Parathyroid adenoma (tissue), 2 donors: ENCODE measurements at regions not wholly inside any gene's neighbourhood (a gene's known extent, or its start where the extent isn't known, plus 50 kb on each side); places are given as distances from the start of the nearest gene placed in this dataset.

Source experiments
- H2AFZ ChIP-seq: fragments of 300-600 bp; sonication (generic); one replicate; pipeline ENCODE4 v1.7.0; 2017; ENCODE audit warnings: antibody characterized with exemption, mild to moderate bottlenecking
- H3K27ac ChIP-seq: fragments of 300-600 bp; sonication (generic); one replicate; pipeline ENCODE4 v1.7.0; 2017
- H3K27me3 ChIP-seq: fragments of 300-600 bp; sonication (generic); one replicate; pipeline ENCODE4 v1.7.0; 2017; ENCODE audit warnings: low read length; ENCODE audit not compliant: control insufficient read depth, insufficient read depth
- H3K36me3 ChIP-seq: fragments of 300-600 bp; sonication (generic); one replicate; pipeline ENCODE4 v1.7.0; 2017; ENCODE audit warnings: low read length; ENCODE audit not compliant: control insufficient read depth, insufficient read depth
- H3K4me1 ChIP-seq: fragments of 300-600 bp; sonication (generic); one replicate; pipeline ENCODE4 v1.7.0; 2017; ENCODE audit warnings: control low read depth
- H3K4me2 ChIP-seq: fragments of 300-600 bp; sonication (generic); one replicate; pipeline ENCODE4 v1.7.0; 2017; ENCODE audit warnings: low read length
- H3K4me3 ChIP-seq: fragments of 300-600 bp; sonication (generic); one replicate; pipeline ENCODE4 v1.7.0; 2017; ENCODE audit warnings: low read depth, low read length
- H3K79me2 ChIP-seq: fragments of 300-600 bp; sonication (generic); one replicate; pipeline ENCODE4 v1.7.0; 2017; ENCODE audit warnings: control low read depth
- H3K9ac ChIP-seq: fragments of 300-600 bp; sonication (generic); one replicate; pipeline ENCODE4 v1.7.0; 2017; ENCODE audit warnings: mild to moderate bottlenecking
- H3K9me3 ChIP-seq: fragments of 300-600 bp; sonication (generic); one replicate; pipeline ENCODE4 v1.7.0; 2017; ENCODE audit warnings: low read length; ENCODE audit not compliant: control insufficient read depth
- CTCF ChIP-seq: fragments of 300-600 bp; sonication (generic); IDR thresholded peaks from one replicate; pipeline ENCODE4 v1.7.0; 2017; ENCODE audit warnings: antibody characterized with exemption, mild to moderate bottlenecking
- donor health status: primary hyperparathyroidism.

- no peaks in the 10 kb centered on the region for H3K9me3 ChIP-seq
- H2AFZ ChIP-seq: no peak overlapping the region
- H3K4me2 ChIP-seq: no peak overlapping the region
- no peaks in the 10 kb centered on the region for H3K4me1 ChIP-seq
- TF ChIP-seq CTCF: peak; percentile 19
- H3K27me3 ChIP-seq: no peaks in the 10 kb centered on the region
- H3K4me3 ChIP-seq: no peak overlapping the region
- no peaks in the 10 kb centered on the region for H3K79me2 ChIP-seq
- no peak overlapping the region for H3K27ac ChIP-seq
- H3K36me3 ChIP-seq: no peaks in the 10 kb centered on the region
- no peak overlapping the region for H3K9ac ChIP-seq
Observed at GRCh38 chr3:147191795-147192385, 214.5 kb downstream of the ZIC4 start.

GRCh38 chr3:147189016-147189415 is 217.3 kb downstream of the ZIC4 start:
- Histone ChIP-seq H3K27ac (no peak overlapping the region), H3K4me2 (no peak overlapping the region), H3K4me1 (no peaks in the 10 kb centered on the region), H3K79me2 (no peaks in the 10 kb centered on the region), H3K4me3 (no peak overlapping the region), H3K27me3 (no peaks in the 10 kb centered on the region), H3K36me3 (no peaks in the 10 kb centered on the region), H3K9ac (no peak overlapping the region), H3K9me3 (no peaks in the 10 kb centered on the region), H2AFZ (no peak overlapping the region)
- no peak for TF ChIP-seq CTCF

GRCh38 chr3:147187687-147188086 is 218.7 kb downstream of the ZIC4 start:
- H3K9ac ChIP-seq: no peak overlapping the region
- no peak overlapping the region for H3K27ac ChIP-seq
- no peak for TF ChIP-seq CTCF
- H3K9me3 ChIP-seq: no peaks in the 10 kb centered on the region
- no peaks in the 10 kb centered on the region for H3K4me1 ChIP-seq
- H3K79me2 ChIP-seq: no peaks in the 10 kb centered on the region
- no peak overlapping the region for H3K4me2 ChIP-seq
- no peaks in the 10 kb centered on the region for H3K36me3 ChIP-seq
- H3K4me3 ChIP-seq: no peak overlapping the region
- no peak overlapping the region for H2AFZ ChIP-seq
- H3K27me3 ChIP-seq: no peaks in the 10 kb centered on the region

- Histone ChIP-seq H2AFZ (no peak overlapping the region), H3K4me3 (no peak overlapping the region), H3K4me1 (no peaks in the 10 kb centered on the region), H3K36me3 (no peaks in the 10 kb centered on the region), H3K27ac (no peak overlapping the region), H3K4me2 (no peak overlapping the region), H3K9me3 (no peaks in the 10 kb centered on the region), H3K9ac (no peak overlapping the region), H3K79me2 (no peaks in the 10 kb centered on the region), H3K27me3 (no peaks in the 10 kb centered on the region)
- no peak for TF ChIP-seq CTCF
Observed at GRCh38 chr3:147185781-147186180, 220.6 kb downstream of the ZIC4 start.

- Histone ChIP-seq H3K9ac (no peak overlapping the region), H3K4me2 (no peak overlapping the region), H3K27ac (no peak overlapping the region), H2AFZ (no peak overlapping the region), H3K36me3 (no peaks in the 10 kb centered on the region), H3K4me1 (no peaks in the 10 kb centered on the region), H3K9me3 (no peaks in the 10 kb centered on the region), H3K79me2 (no peaks in the 10 kb centered on the region), H3K27me3 (no peaks in the 10 kb centered on the region), H3K4me3 (no peak overlapping the region)
- no peak for TF ChIP-seq CTCF
Observed at GRCh38 chr3:147184794-147185193, 221.5 kb downstream of the ZIC4 start.
